GM12801 (cell line): ENCODE measurements at regions not wholly inside any gene's neighbourhood (a gene's known extent, or its start where the extent isn't known, plus 50 kb on each side); places are given as distances from the start of the nearest gene placed in this dataset.

Source experiments
- TF ChIP-seq, protein P1 (sequence below): IDR thresholded peaks from one replicate; pipeline ENCODE4 v1.5.1; 2011; ENCODE audit warnings: control low read depth; ENCODE audit not compliant: insufficient read length; ENCODE audit errors: extremely low read depth

- TF ChIP-seq, protein P1, sequence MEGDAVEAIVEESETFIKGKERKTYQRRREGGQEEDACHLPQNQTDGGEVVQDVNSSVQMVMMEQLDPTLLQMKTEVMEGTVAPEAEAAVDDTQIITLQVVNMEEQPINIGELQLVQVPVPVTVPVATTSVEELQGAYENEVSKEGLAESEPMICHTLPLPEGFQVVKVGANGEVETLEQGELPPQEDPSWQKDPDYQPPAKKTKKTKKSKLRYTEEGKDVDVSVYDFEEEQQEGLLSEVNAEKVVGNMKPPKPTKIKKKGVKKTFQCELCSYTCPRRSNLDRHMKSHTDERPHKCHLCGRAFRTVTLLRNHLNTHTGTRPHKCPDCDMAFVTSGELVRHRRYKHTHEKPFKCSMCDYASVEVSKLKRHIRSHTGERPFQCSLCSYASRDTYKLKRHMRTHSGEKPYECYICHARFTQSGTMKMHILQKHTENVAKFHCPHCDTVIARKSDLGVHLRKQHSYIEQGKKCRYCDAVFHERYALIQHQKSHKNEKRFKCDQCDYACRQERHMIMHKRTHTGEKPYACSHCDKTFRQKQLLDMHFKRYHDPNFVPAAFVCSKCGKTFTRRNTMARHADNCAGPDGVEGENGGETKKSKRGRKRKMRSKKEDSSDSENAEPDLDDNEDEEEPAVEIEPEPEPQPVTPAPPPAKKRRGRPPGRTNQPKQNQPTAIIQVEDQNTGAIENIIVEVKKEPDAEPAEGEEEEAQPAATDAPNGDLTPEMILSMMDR, result no peak
Observed at GRCh38 chr20:59403261-59403961, 103.0 kb downstream of the EDN3 start.

- TF ChIP-seq, protein P1, result no peak
Observed at GRCh38 chr20:59403962-59404314, 103.5 kb downstream of the EDN3 start.

GRCh38 chr20:59404749-59405148, 104.3 kb downstream of the EDN3 start:
- TF ChIP-seq, protein P1, result no peak

DNA sequence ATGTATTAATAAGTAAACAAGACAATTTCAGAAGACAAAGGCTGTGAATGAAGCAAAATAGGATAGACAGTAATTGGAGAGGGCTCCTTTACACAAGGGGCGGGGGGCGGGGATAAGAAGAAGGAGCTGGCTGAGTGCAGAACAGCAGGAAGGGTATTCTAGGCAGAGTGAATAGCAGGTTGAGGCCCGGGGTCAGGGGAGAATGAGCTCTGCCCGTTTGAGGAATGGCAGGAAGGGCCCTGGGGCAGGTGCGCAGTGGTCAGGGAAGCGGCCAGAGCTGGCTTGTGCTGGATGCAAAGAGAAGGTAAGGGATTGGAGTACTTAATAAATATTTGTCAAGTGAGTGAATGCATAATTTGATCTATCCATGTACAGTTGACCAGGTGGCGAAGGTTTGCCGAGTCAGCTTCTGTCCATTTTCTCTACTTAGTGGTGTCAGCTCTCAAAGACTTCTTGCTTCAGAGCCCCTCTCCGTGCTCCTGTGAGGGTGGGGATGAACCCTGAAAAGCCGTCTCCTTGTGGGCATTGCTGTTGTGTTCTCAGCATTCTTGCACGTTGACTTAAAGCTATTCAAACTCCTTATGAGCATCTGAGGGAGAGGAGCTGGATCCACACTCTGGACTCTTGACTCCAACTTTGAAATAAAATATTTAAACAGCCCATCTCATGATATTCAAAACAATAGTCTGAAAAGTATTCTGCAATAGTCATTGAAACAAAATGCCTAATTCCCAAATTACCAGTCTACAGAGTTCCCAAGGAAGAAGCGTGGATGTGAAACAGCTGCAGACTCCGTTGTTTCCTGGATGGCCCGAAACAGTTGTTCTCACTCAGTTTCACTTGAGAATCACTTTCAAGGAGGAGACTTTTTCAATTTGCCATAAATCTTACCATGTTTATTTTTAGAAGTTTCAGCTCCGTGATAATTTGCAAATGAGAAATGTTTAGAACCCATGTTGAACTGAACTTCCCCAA, 105.1 kb downstream of the EDN3 start:
- TF ChIP-seq, protein P1, result no peak

- TF ChIP-seq, protein P1, result no peak
Observed at GRCh38 chr20:59406446-59406845, 106.0 kb downstream of the EDN3 start.

DNA sequence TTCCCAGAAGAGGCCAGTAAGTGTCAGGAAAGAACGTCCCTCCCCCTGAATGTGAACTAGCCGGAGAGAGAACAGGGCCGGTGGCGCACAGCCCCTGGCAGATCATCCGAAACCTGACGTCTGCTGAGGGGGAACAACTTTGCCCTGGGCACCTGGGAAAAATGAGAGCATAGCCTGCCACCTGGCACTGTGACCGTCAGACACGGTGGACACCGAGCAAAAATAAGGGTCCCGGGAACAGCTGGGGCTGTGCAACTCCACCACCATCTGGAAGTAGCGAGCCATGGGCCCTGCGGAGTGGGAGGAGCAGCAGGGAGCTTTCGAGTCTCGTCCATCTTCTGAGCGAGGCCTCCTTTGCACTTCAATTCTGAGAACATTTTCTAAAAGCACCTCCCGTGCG, 110.8 kb downstream of the EDN3 start:
- TF ChIP-seq, protein P1, result no peak

DNA sequence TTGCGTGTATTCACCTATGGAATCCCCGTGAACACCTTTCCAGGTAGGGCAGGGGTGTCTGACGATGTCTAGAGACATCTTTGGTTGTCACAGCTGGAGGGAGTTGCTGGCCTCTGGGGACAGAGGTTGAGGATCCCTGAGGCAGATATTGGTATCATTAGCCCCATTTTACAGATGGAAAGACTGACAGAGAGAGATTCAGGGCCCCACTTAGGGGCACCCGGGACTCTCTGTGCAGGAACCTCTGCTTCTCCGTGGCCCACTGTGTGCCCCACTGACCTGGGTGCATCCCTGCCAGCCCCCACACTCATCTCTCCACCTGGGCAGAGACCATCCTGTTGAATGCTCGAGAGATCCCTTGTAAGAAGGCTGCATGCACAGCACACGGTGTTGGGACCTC, 111.2 kb downstream of the EDN3 start:
- TF ChIP-seq, protein P1, result no peak
